ENCODE measurements at regions not wholly inside any gene's neighbourhood (a gene's known extent, or its start where the extent isn't known, plus 50 kb on each side); places are given as distances from the start of the nearest gene placed in this dataset.

- intact Hi-C loops (cut with DNase I): loop anchor here (2.0 kb wide), 1 partner anchor 234 kb away; the partner anchor contains the start of gene JADE1
- peak; percentile 58 to 96 (median 84) for DNase-seq
Measured at GRCh38 chr4:128574706-128575105, 234.8 kb upstream of the JADE1 start.

- intact Hi-C loops (cut with DNase I): loop anchor here (2.0 kb wide), 1 partner anchor 235 kb away; the partner anchor contains the start of gene JADE1
Measured at GRCh38 chr4:128573781-128574508, 235.6 kb upstream of the JADE1 start.

DNA sequence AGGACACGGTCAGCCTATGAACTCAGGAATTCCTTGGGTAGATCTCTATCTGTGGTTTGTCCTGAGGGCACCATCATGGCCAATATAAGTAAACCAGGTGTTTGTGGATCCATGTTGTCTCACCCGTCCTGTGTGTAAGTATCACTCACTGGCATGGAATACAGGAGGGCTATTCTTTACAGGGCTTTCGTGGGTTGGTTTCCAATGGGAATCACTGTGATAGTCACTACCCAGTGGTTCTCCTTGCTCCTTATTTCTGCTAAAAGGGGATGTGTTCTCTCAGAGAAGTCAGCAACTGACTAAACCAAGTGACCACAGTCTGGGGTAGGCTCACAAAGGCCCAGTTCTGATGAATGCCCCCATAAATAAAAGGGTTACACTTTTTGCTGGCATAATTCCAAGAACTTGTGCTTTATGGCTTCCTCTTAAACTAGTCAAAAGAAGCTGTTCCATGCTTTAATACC lies 236.7 kb upstream of the JADE1 start:
- intact Hi-C loops (cut with DNase I): no loop called here
- no peak for DNase-seq

More at GRCh38 chr4:128573781-128574508, 235.6 kb upstream of the JADE1 start:
- DNase-seq: no peak

GRCh38 chr4:128571747-128572146 lies 237.8 kb upstream of the JADE1 start:
- no peak for DNase-seq
- intact Hi-C loops (cut with DNase I): no loop called here

GRCh38 chr4:128570387-128570975 lies 239.0 kb upstream of the JADE1 start:
- intact Hi-C loops (cut with DNase I): no loop called here

DNA sequence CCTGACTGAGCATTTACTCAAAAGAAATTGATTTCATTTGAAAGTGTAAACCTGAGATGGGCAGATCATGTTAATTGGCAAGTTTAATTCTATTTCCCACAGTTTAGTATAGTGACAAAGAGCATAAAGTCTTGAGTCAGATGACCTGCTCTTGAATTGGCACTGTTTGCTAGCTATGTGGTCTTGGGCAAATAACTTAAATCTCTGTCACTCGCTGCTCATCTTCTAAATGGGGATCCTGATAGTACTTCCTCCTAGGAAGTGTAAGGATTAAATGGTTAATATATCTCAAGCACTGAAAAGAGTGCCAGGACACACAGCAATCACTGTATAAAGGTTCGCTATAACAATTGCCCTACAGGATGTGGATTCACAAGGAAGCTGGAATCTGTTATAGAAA lies 242.8 kb upstream of the JADE1 start:
- intact Hi-C loops (cut with DNase I): no loop called here
- no peak for DNase-seq

More at GRCh38 chr4:128570387-128570975, 239.0 kb upstream of the JADE1 start:
- DNase-seq: no peak

DNA sequence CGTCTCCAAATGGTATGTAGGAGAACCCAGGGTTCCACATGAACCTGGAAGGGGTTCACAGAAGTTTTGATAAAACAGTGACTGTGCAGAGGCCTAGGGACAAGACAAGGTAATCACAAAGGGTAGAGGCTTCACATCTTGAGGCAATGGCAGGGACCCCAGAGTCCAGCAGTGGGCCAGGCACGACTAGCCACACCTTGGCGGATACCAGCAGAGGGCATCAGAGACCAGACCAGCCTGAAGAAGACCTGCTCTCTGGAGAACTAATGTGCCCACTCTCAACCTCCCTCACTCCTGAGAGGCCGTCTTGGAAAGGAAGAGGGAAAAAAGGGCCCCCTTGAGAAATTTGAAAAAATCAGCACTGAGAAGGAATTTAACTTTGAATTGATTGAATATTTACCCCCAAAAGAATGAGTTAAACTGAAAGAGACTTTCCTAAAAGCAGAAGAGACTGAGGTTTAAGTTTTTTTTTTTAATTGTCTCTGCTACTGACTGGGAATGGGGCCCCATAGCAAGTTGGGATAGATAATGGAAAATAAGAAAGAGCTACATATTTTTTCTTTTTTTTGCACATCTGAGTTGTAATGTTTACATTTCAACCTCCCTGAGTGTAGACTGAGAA lies 243.8 kb upstream of the JADE1 start:
- intact Hi-C loops (cut with DNase I): loop anchor here (1.0 kb wide), 1 partner anchor 297 kb away; no protein-coding TSS in a partner anchor
- DNase-seq: peak in 6 of 10 donors; percentile 17 to 87 (median 34)

GRCh38 chr4:128565054-128565453 lies 244.4 kb upstream of the JADE1 start:
- intact Hi-C loops (cut with DNase I): loop anchor here (1.0 kb wide), 1 partner anchor 297 kb away; no protein-coding TSS in a partner anchor
- no peak for DNase-seq

GRCh38 chr4:128564081-128564630 lies 245.3 kb upstream of the JADE1 start:
- intact Hi-C loops (cut with DNase I): no loop called here
- DNase-seq: no peak

- intact Hi-C loops (cut with DNase I): no loop called here
- DNase-seq: no peak
Measured at GRCh38 chr4:128560754-128561495, 248.6 kb upstream of the JADE1 start.

GRCh38 chr4:128558896-128559679 lies 250.4 kb upstream of the JADE1 start:
- DNase-seq: no peak
- intact Hi-C loops (cut with DNase I): loop anchor here (10.0 kb wide), 1 partner anchor 94 kb away; no protein-coding TSS in a partner anchor

DNA sequence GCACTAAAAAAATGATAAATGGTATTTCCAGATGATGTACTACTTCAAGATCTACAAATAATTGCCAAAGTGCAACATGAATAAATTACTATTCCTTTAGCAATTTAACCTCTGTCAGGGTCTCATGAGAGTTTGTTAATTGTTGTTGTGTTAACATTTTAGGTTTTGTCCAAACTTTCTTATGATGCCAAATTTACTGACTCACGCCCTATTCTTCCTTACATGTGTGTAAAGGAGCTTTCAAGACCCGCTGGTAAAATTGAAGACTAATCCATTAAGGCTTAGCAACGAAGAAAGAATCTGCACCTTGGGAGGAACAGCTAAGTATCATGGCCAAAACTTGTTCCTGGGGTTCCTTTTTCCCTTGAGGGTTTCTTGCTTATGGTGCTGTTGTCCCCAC lies 252.7 kb upstream of the JADE1 start:
- intact Hi-C loops (cut with DNase I): loop anchor here (10.0 kb wide), 1 partner anchor 92 kb away; no protein-coding TSS in a partner anchor
- DNase-seq: no peak

DNA sequence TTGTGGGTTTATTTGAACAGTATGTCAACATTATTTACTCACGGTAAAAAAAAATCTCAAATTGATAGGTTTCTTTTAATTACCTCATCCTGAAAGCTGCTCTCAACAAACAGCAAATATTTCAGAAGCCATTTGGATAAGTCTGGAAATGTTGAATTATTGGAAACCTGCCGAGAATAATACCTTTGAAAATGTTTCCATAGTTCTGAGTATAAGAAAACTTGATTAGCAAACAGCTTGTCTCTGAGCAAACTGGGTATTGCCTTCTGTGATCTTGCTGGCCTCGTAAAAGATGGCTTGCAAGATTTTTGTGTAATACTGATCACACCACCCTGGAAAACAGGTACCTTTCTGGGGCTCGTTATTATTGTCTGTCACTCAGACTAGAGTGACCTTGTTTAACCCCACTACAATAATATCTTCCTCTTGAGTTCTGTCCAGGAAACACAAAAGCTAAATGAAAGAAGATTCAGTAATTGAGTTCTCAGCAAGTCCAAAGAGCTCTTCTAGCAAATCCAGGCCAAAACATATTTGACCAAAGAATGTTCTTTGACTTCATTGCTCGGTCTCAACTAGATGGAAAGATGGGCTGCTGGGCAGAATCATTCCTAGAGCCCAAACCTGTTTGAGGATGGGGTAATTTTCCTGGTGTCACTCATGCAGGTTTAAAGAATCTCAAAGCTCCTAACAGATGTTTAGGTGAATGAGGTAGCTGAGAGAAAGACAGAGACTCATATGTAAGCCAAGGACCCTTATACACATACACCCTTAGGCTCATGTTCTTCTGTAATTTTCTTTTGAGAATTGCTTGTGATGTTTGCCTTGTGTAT lies 255.6 kb upstream of the JADE1 start:
- intact Hi-C loops (cut with DNase I): loop anchor here (10.0 kb wide), 1 partner anchor 89 kb away; no protein-coding TSS in a partner anchor
- DNase-seq: no peak

DNA sequence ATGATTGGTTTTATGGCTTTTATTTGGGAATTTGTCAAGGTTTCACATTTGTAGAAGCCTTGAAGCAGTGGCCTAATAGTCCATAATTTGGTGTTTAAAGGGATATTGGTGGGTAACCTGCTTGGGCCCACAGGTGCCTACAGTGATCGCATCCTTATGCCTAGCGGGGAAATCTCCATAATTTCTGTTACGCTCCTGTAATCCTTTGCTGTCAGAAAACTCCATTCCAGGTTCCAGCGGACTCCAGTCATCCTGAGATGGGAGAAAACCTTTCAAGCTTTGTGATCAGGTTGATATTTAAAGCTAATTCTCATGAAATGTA lies 257.0 kb upstream of the JADE1 start:
- DNase-seq: no peak
- intact Hi-C loops (cut with DNase I): loop anchor here (10.0 kb wide), 1 partner anchor 88 kb away; no protein-coding TSS in a partner anchor

GRCh38 chr4:128551280-128551679 lies 258.2 kb upstream of the JADE1 start:
- intact Hi-C loops (cut with DNase I): loop anchor here (10.0 kb wide), 1 partner anchor 86 kb away; no protein-coding TSS in a partner anchor
- DNase-seq: no peak

- no peak for DNase-seq
- intact Hi-C loops (cut with DNase I): loop anchor here (10.0 kb wide), 1 partner anchor 85 kb away; no protein-coding TSS in a partner anchor
Measured at GRCh38 chr4:128550060-128550459, 259.4 kb upstream of the JADE1 start.

DNA sequence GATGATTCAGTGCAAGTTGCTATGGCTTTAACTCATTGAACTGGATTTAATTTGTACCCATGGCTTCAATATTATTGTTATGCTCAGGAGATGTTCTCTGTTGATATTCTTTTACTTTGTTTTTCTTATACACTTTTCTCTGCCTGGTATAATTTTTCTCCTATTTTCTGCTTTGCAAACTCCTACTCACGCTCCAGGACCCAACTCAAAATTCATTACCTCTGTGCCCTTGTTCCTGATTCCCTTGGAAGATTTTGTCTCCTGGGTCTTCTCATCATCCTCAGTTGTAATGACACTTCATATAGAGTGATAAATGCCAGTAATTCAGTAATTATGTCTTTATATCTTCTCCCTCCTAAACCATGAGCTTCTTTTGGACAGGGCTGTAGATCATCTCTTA lies 259.9 kb upstream of the JADE1 start:
- DNase-seq: no peak
- intact Hi-C loops (cut with DNase I): loop anchor here (10.0 kb wide), 1 partner anchor 85 kb away; no protein-coding TSS in a partner anchor

DNA sequence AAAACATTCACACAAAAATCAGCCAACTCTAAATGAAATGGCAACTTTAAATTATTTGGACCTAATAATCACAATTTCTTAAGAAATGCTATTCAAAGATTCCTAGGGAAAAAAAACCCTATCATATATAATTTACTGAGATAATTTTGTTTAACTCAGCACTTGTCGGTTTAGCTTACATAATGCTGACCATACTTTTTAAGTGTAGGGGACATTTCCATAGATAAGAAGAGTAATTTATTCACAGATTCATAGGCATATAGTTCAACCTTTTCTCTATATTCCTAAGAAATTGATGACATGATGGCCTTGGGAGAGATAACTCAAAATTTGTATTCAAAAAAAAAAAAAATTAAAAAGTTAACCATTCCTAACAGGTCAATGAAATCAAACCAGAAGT lies 260.8 kb upstream of the PGRMC2 start:
- intact Hi-C loops (cut with DNase I): no loop called here
- DNase-seq: no peak
